GM21619 (cell line): ENCODE measurements at regions not wholly inside any gene's neighbourhood (a gene's known extent, or its start where the extent isn't known, plus 50 kb on each side); places are given as distances from the start of the nearest gene placed in this dataset.

Experiments used
- ATAC-seq: cut with Tn5 transposase; IDR thresholded peaks from one replicate; pipeline ENCODE4 v1.9.1; 2021; ENCODE audit not compliant: unreplicated experiment

GRCh38 chr4:33316578-33316977, 2596.4 kb downstream of the PCDH7 start:
- ATAC-seq, result no peak

- ATAC-seq, result no peak
These were observed 2603.2 kb downstream of the PCDH7 start for GRCh38 chr4:33323393-33323792.

- no peak for ATAC-seq
These were observed 2614.2 kb downstream of the PCDH7 start for GRCh38 chr4:33334416-33334815.

- no peak for ATAC-seq
These were observed 2619.6 kb downstream of the PCDH7 start for GRCh38 chr4:33339762-33340161.

- ATAC-seq, result no peak
These were observed 2620.0 kb downstream of the PCDH7 start for GRCh38 chr4:33340168-33340567.

GRCh38 chr4:33349376-33349775, 2629.2 kb downstream of the PCDH7 start:
- no peak for ATAC-seq

GRCh38 chr4:33357121-33357520, 2637.0 kb downstream of the PCDH7 start:
- no peak for ATAC-seq

- no peak for ATAC-seq
These were observed 2649.3 kb downstream of the PCDH7 start for GRCh38 chr4:33369446-33369845.

- ATAC-seq, result no peak
These were observed 2661.6 kb downstream of the PCDH7 start for GRCh38 chr4:33381816-33382215.

GRCh38 chr4:33386764-33387163, 2666.6 kb downstream of the PCDH7 start:
- ATAC-seq, result no peak

- ATAC-seq, result no peak
These were observed 2670.8 kb downstream of the PCDH7 start for GRCh38 chr4:33390976-33391375.

GRCh38 chr4:33395731-33396485, 2675.7 kb downstream of the PCDH7 start:
- ATAC-seq, result no peak

GRCh38 chr4:33400504-33400903, 2680.3 kb downstream of the PCDH7 start:
- ATAC-seq, result no peak

GRCh38 chr4:33407496-33407895, 2687.3 kb downstream of the PCDH7 start:
- no peak for ATAC-seq

GRCh38 chr4:33411182-33411581, 2691.0 kb downstream of the PCDH7 start:
- ATAC-seq, result no peak

- ATAC-seq, result no peak
These were observed 2701.7 kb downstream of the PCDH7 start for GRCh38 chr4:33421887-33422286.

- ATAC-seq, result no peak
These were observed 2702.5 kb downstream of the PCDH7 start for GRCh38 chr4:33422656-33423055.

- ATAC-seq, result no peak
These were observed 2705.8 kb downstream of the PCDH7 start for GRCh38 chr4:33425936-33426335.

GRCh38 chr4:33427676-33428075, 2707.5 kb downstream of the PCDH7 start:
- ATAC-seq, result no peak

- no peak for ATAC-seq
These were observed 2709.8 kb downstream of the PCDH7 start for GRCh38 chr4:33429971-33430370.

- ATAC-seq, result no peak
These were observed 2717.2 kb downstream of the PCDH7 start for GRCh38 chr4:33437406-33437805.

GRCh38 chr4:33446953-33447352, 2726.8 kb downstream of the PCDH7 start:
- ATAC-seq, result no peak

GRCh38 chr4:33448948-33449347, 2728.8 kb downstream of the PCDH7 start:
- no peak for ATAC-seq
